ENCODE measurements at regions not wholly inside any gene's neighbourhood (a gene's known extent, or its start where the extent isn't known, plus 50 kb on each side); places are given as distances from the start of the nearest gene placed in this dataset.

GRCh38 chr6:134537146-134537555 is 219.2 kb upstream of the SGK1 start:
- no peaks in the 10 kb centered on the region for H3K9me3 ChIP-seq (ENCODE audit: insufficient read depth, low read depth, low read length)
- H3K79me2 ChIP-seq (ENCODE audit: insufficient read depth, low read length), result no peaks in the 10 kb centered on the region
- no peaks in the 10 kb centered on the region for H3K36me3 ChIP-seq (ENCODE audit: insufficient read depth, low read length)
- H3K4me3 ChIP-seq (ENCODE audit: low read length, poor library complexity, severe bottlenecking), result no peak overlapping the region
- TF ChIP-seq CTCF (conservative IDR thresholded peaks at IDR 0.05; ENCODE audit: low read length) (no peak), EZH2phosphoT487 (IDR thresholded peaks at IDR 0.05; ENCODE audit: borderline replicate concordance) (no peak)
- no peaks in the 10 kb centered on the region for H4K20me1 ChIP-seq (ENCODE audit: insufficient read depth, low read length, poor library complexity, severe bottlenecking)
- H3F3A ChIP-seq (ENCODE audit: low read depth), result no peaks in the 10 kb centered on the region
- H3K9ac ChIP-seq (ENCODE audit: low read depth, low read length, poor library complexity, severe bottlenecking), result no peak overlapping the region
- H2AFZ ChIP-seq (ENCODE audit: low read length), result no peak overlapping the region
- H3K9me2 ChIP-seq (replicated peaks; ENCODE audit: low read depth, low read length), result no peaks in the 10 kb centered on the region
- H3K4me1 ChIP-seq (ENCODE audit: insufficient read depth, low read length, poor library complexity, severe bottlenecking), result peaks cover 16% of the 10 kb centered on the region
- H3K27me3 ChIP-seq (ENCODE audit: insufficient read depth, low read length, poor library complexity, severe bottlenecking), result no peaks in the 10 kb centered on the region
- no peak overlapping the region for H3K4me2 ChIP-seq (ENCODE audit: low read depth, low read length, poor library complexity, severe bottlenecking)

- Histone ChIP-seq H3K4me3 (ENCODE audit: low read length, poor library complexity, severe bottlenecking) (no peak overlapping the region), H3K4me1 (ENCODE audit: insufficient read depth, low read length, poor library complexity, severe bottlenecking) (peaks cover 16% of the 10 kb centered on the region), H3K9ac (ENCODE audit: low read depth, low read length, poor library complexity, severe bottlenecking) (no peak overlapping the region), H3K9me2 (replicated peaks; ENCODE audit: low read depth, low read length) (no peaks in the 10 kb centered on the region), H3K36me3 (ENCODE audit: insufficient read depth, low read length) (no peaks in the 10 kb centered on the region), H2AFZ (ENCODE audit: low read length) (no peak overlapping the region), H3K27me3 (ENCODE audit: insufficient read depth, low read length, poor library complexity, severe bottlenecking) (no peaks in the 10 kb centered on the region), H3K9me3 (ENCODE audit: insufficient read depth, low read depth, low read length) (no peaks in the 10 kb centered on the region), H3K4me2 (ENCODE audit: low read depth, low read length, poor library complexity, severe bottlenecking) (no peak overlapping the region), H4K20me1 (ENCODE audit: insufficient read depth, low read length, poor library complexity, severe bottlenecking) (no peaks in the 10 kb centered on the region), H3F3A (ENCODE audit: low read depth) (no peaks in the 10 kb centered on the region), H3K79me2 (ENCODE audit: insufficient read depth, low read length) (no peaks in the 10 kb centered on the region)
- TF ChIP-seq EZH2phosphoT487 (IDR thresholded peaks at IDR 0.05; ENCODE audit: borderline replicate concordance) (no peak), CTCF (conservative IDR thresholded peaks at IDR 0.05; ENCODE audit: low read length) (no peak)
Measured at GRCh38 chr6:134535831-134536230, 217.9 kb upstream of the SGK1 start.

- Histone ChIP-seq H3K4me3 (ENCODE audit: low read length, poor library complexity, severe bottlenecking) (no peak overlapping the region), H4K20me1 (ENCODE audit: insufficient read depth, low read length, poor library complexity, severe bottlenecking) (no peaks in the 10 kb centered on the region), H3K9me2 (replicated peaks; ENCODE audit: low read depth, low read length) (no peaks in the 10 kb centered on the region), H3K4me2 (ENCODE audit: low read depth, low read length, poor library complexity, severe bottlenecking) (no peak overlapping the region), H3K9me3 (ENCODE audit: insufficient read depth, low read depth, low read length) (no peaks in the 10 kb centered on the region), H3K27me3 (ENCODE audit: insufficient read depth, low read length, poor library complexity, severe bottlenecking) (no peaks in the 10 kb centered on the region), H3K36me3 (ENCODE audit: insufficient read depth, low read length) (no peaks in the 10 kb centered on the region), H3F3A (ENCODE audit: low read depth) (no peaks in the 10 kb centered on the region), H3K79me2 (ENCODE audit: insufficient read depth, low read length) (no peaks in the 10 kb centered on the region), H2AFZ (ENCODE audit: low read length) (no peak overlapping the region), H3K4me1 (ENCODE audit: insufficient read depth, low read length, poor library complexity, severe bottlenecking) (peaks cover 8% of the 10 kb centered on the region), H3K9ac (ENCODE audit: low read depth, low read length, poor library complexity, severe bottlenecking) (no peak overlapping the region)
- TF ChIP-seq CTCF (conservative IDR thresholded peaks at IDR 0.05; ENCODE audit: low read length), result no peak
- TF ChIP-seq EZH2phosphoT487 (IDR thresholded peaks at IDR 0.05; ENCODE audit: borderline replicate concordance), result no peak
Measured at GRCh38 chr6:134534708-134535149, 216.8 kb upstream of the SGK1 start.

All from Loucy (cell line).